Loucy (cell line): ENCODE measurements at regions not wholly inside any gene's neighbourhood (a gene's known extent, or its start where the extent isn't known, plus 50 kb on each side); places are given as distances from the start of the nearest gene placed in this dataset.

Source experiments
- H2AFZ ChIP-seq: fragments of 200-600 bp; sonication (generic); 2 replicates; pipeline ENCODE4 v1.6.0; 2016; ENCODE audit warnings: antibody characterized with exemption, mild to moderate bottlenecking, low read length, moderate library complexity
- H3F3A ChIP-seq: fragments of 200-600 bp; 2 replicates; pipeline ENCODE4 v1.6.0; 2016; ENCODE audit warnings: antibody characterized with exemption, low read depth, mild to moderate bottlenecking
- H3K27me3 ChIP-seq: fragments of 200-600 bp; sonication (generic); 2 replicates; pipeline ENCODE4 v1.6.1; 2014; ENCODE audit warnings: low read length, mild to moderate bottlenecking; ENCODE audit not compliant: insufficient read depth, poor library complexity, severe bottlenecking
- H3K36me3 ChIP-seq: fragments of 200-600 bp; sonication (generic); 2 replicates; pipeline ENCODE4 v1.6.1; 2016; ENCODE audit warnings: low read length; ENCODE audit not compliant: insufficient read depth
- H3K4me1 ChIP-seq: fragments of 200-600 bp; sonication (generic); 2 replicates; pipeline ENCODE4 v1.5.1; 2014; ENCODE audit warnings: low read length, mild to moderate bottlenecking; ENCODE audit not compliant: insufficient read depth, poor library complexity, severe bottlenecking
- H3K4me2 ChIP-seq: fragments of 200-600 bp; sonication (generic); 2 replicates; pipeline ENCODE4 v1.6.0; 2014; ENCODE audit warnings: antibody characterized with exemption, low read length, low read depth, mild to moderate bottlenecking; ENCODE audit not compliant: poor library complexity, severe bottlenecking
- H3K4me3 ChIP-seq: fragments of 200-600 bp; sonication (generic); 2 replicates; pipeline ENCODE4 v1.5.1; 2014; ENCODE audit warnings: low read length, mild to moderate bottlenecking, mixed read lengths; ENCODE audit not compliant: poor library complexity, severe bottlenecking
- H3K79me2 ChIP-seq: fragments of 200-600 bp; sonication (generic); 2 replicates; pipeline ENCODE4 v1.6.1; 2014; ENCODE audit warnings: low read length; ENCODE audit not compliant: insufficient read depth
- H3K9ac ChIP-seq: fragments of 200-600 bp; sonication (generic); 2 replicates; pipeline ENCODE4 v1.6.0; 2014; ENCODE audit warnings: mild to moderate bottlenecking, low read depth, low read length, moderate library complexity; ENCODE audit not compliant: poor library complexity, severe bottlenecking
- H3K9me2 ChIP-seq: fragments of 200-600 bp; sonication (generic); replicated peaks from 2 replicates; pipeline ENCODE4 v1.6.1; 2016; ENCODE audit warnings: low read depth, low read length, mixed read lengths
- H3K9me3 ChIP-seq: fragments of 200-600 bp; sonication (generic); 2 replicates; pipeline ENCODE4 v1.6.1; 2014; ENCODE audit warnings: mild to moderate bottlenecking, antibody characterized with exemption, low read length, low read depth; ENCODE audit not compliant: insufficient read depth
- H4K20me1 ChIP-seq: fragments of 200-600 bp; sonication (generic); 2 replicates; pipeline ENCODE4 v1.6.0; 2014; ENCODE audit warnings: antibody characterized with exemption, low read length, mild to moderate bottlenecking; ENCODE audit not compliant: insufficient read depth, poor library complexity, severe bottlenecking
- CTCF ChIP-seq: fragments of 200-600 bp; sonication (generic); conservative IDR thresholded peaks from 2 replicates; pipeline ENCODE4 v1.5.1; 2014; ENCODE audit warnings: mild to moderate bottlenecking, antibody characterized with exemption, low read length
- EZH2phosphoT487 ChIP-seq: fragments of 200-600 bp; IDR thresholded peaks from 2 replicates; pipeline ENCODE4 v1.6.1; 2018; ENCODE audit warnings: antibody characterized with exemption, mild to moderate bottlenecking, moderate library complexity, borderline replicate concordance

- H3K9me3 ChIP-seq: no peaks in the 10 kb centered on the region
- H3K4me2 ChIP-seq: no peak overlapping the region
- H2AFZ ChIP-seq: no peak overlapping the region
- H4K20me1 ChIP-seq: no peaks in the 10 kb centered on the region
- no peak overlapping the region for H3K9ac ChIP-seq
- no peak for TF ChIP-seq CTCF
- TF ChIP-seq EZH2phosphoT487: no peak
- H3K27me3 ChIP-seq: no peaks in the 10 kb centered on the region
- H3K79me2 ChIP-seq: no peaks in the 10 kb centered on the region
- no peaks in the 10 kb centered on the region for H3K4me1 ChIP-seq
- no peaks in the 10 kb centered on the region for H3K9me2 ChIP-seq
- H3F3A ChIP-seq: no peaks in the 10 kb centered on the region
- H3K4me3 ChIP-seq: no peak overlapping the region
- H3K36me3 ChIP-seq: no peaks in the 10 kb centered on the region
These were observed 230.8 kb downstream of the ZNF608 start for GRCh38 chr5:124515497-124516245.

- Histone ChIP-seq H3K27me3 (no peaks in the 10 kb centered on the region), H3K36me3 (no peaks in the 10 kb centered on the region), H3K9ac (no peak overlapping the region), H3K9me2 (no peaks in the 10 kb centered on the region), H3K79me2 (no peaks in the 10 kb centered on the region), H3K4me3 (no peak overlapping the region), H4K20me1 (no peaks in the 10 kb centered on the region), H3K4me2 (no peak overlapping the region), H3K4me1 (no peaks in the 10 kb centered on the region), H3F3A (no peaks in the 10 kb centered on the region), H3K9me3 (no peaks in the 10 kb centered on the region), H2AFZ (no peak overlapping the region)
- no peak for TF ChIP-seq EZH2phosphoT487
- TF ChIP-seq CTCF: no peak
These were observed 231.5 kb downstream of the ZNF608 start for GRCh38 chr5:124514956-124515355.

GRCh38 chr5:124512952-124513632, 233.3 kb downstream of the ZNF608 start:
- Histone ChIP-seq H3K27me3 (no peaks in the 10 kb centered on the region), H3K9ac (no peak overlapping the region), H3F3A (no peaks in the 10 kb centered on the region), H3K9me2 (no peaks in the 10 kb centered on the region), H3K36me3 (no peaks in the 10 kb centered on the region), H2AFZ (no peak overlapping the region), H3K4me2 (no peak overlapping the region), H3K4me3 (no peak overlapping the region), H3K9me3 (no peaks in the 10 kb centered on the region), H3K79me2 (no peaks in the 10 kb centered on the region), H3K4me1 (no peaks in the 10 kb centered on the region), H4K20me1 (no peaks in the 10 kb centered on the region)
- TF ChIP-seq CTCF (no peak), EZH2phosphoT487 (no peak)
